HepG2 (cell line): ENCODE measurements at regions not wholly inside any gene's neighbourhood (a gene's known extent, or its start where the extent isn't known, plus 50 kb on each side); places are given as distances from the start of the nearest gene placed in this dataset.

ENCODE experiments used
- CREB1 ChIP-seq, 2 experiments: fragments of 450-650 bp in 1 of 2; IDR thresholded peaks; 2 replicates each; pipeline ENCODE4 v1.6.1; 2016 to 2017; ENCODE audit warnings: control low read depth in 1 of 2, mild to moderate bottlenecking in 1 of 2, missing compliant biosample characterization in 1 of 2, missing genetic modification characterization in 1 of 2
- EED ChIP-seq: sonication (generic); formaldehyde crosslinking; IDR thresholded peaks from 2 replicates; pipeline ENCODE4 v1.5.0; 2020; ENCODE audit warnings: mild to moderate bottlenecking, missing genetic modification reagents
- HNF1A ChIP-seq, 2 experiments: sonication (generic) in 1 of 2; formaldehyde crosslinking in 1 of 2; IDR thresholded peaks; 2 replicates each; pipeline versions ENCODE4 v1.4.0 to v1.6.1; 2016 to 2020; ENCODE audit warnings: borderline replicate concordance in 1 of 2, low read depth in 1 of 2, mild to moderate bottlenecking in 1 of 2, missing genetic modification reagents in 1 of 2
- MYC ChIP-seq: sonication (generic); formaldehyde crosslinking; IDR thresholded peaks from 2 replicates; pipeline ENCODE4 v1.9.0; 2021; ENCODE audit warnings: missing genetic modification reagents, borderline replicate concordance
- NR0B2 ChIP-seq: sonication (generic); formaldehyde crosslinking; IDR thresholded peaks from 2 replicates; pipeline ENCODE4 v1.4.0; 2020; ENCODE audit warnings: mild to moderate bottlenecking, missing genetic modification reagents
- RARG ChIP-seq: sonication (generic); formaldehyde crosslinking; IDR thresholded peaks from 2 replicates; pipeline ENCODE4 v1.4.0; 2020; ENCODE audit warnings: low read depth, mild to moderate bottlenecking, missing genetic modification reagents
- REPIN1 ChIP-seq: sonication (generic); formaldehyde crosslinking; IDR thresholded peaks from 2 replicates; pipeline ENCODE4 v1.8.0; 2022; ENCODE audit warnings: missing genetic modification reagents, low read depth, mild to moderate bottlenecking, borderline replicate concordance
- RXRB ChIP-seq: IDR thresholded peaks from 2 replicates; pipeline ENCODE4 v1.6.1; 2016; ENCODE audit warnings: borderline replicate concordance, missing genetic modification reagents, missing compliant biosample characterization
- SIN3B ChIP-seq: fragments of 150-350 bp; IDR thresholded peaks from 2 replicates; pipeline ENCODE4 v1.6.1; 2014; ENCODE audit warnings: low read length
- ZKSCAN1 ChIP-seq: fragments of 150-350 bp; IDR thresholded peaks from 2 replicates; pipeline ENCODE4 v1.6.1; 2014; ENCODE audit warnings: low read length
- ZKSCAN5 ChIP-seq: sonication (generic); formaldehyde crosslinking; IDR thresholded peaks from 2 replicates; pipeline ENCODE4 v1.5.1; 2020; ENCODE audit warnings: mild to moderate bottlenecking, missing genetic modification reagents
- ZKSCAN8 ChIP-seq: IDR thresholded peaks from 2 replicates; pipeline ENCODE4 v1.6.1; 2016; ENCODE audit warnings: borderline replicate concordance, missing genetic modification reagents, missing compliant biosample characterization
- ZNF20 ChIP-seq: sonication (generic); formaldehyde crosslinking; IDR thresholded peaks from 2 replicates; pipeline ENCODE4 v1.4.0; 2020; ENCODE audit warnings: mild to moderate bottlenecking, moderate library complexity, missing genetic modification reagents
- ZNF230 ChIP-seq: sonication (generic); formaldehyde crosslinking; IDR thresholded peaks from 2 replicates; pipeline ENCODE4 v1.4.0; 2020; ENCODE audit warnings: mild to moderate bottlenecking, missing genetic modification reagents
- ZNF646 ChIP-seq: sonication (generic); formaldehyde crosslinking; IDR thresholded peaks from 2 replicates; pipeline ENCODE4 v1.9.0; 2021; ENCODE audit warnings: mild to moderate bottlenecking, missing genetic modification reagents
- ZNF724P ChIP-seq: sonication (generic); formaldehyde crosslinking; IDR thresholded peaks from 2 replicates; pipeline ENCODE4 v1.8.0; 2022; ENCODE audit warnings: missing genetic modification reagents, borderline replicate concordance
- ZNF761 ChIP-seq: sonication (generic); formaldehyde crosslinking; conservative IDR thresholded peaks from 2 replicates; pipeline ENCODE4 v1.4.0; 2020; ENCODE audit warnings: mild to moderate bottlenecking, missing genetic modification reagents

- TF ChIP-seq HNF1A (IDR thresholded peaks at IDR 0.05; ENCODE audit: low read depth) (peak; percentile 98), HNF1A (CRISPR knock-in tag; IDR thresholded peaks at IDR 0.05; ENCODE audit: borderline replicate concordance) (peak; percentile 100), ZKSCAN5 (CRISPR knock-in tag) (0 out of 2 replicates have a peak, but pooled peaks have one; percentile 6), CREB1 (IDR thresholded peaks at IDR 0.05) (no peak), CREB1 (CRISPR knock-in tag; IDR thresholded peaks at IDR 0.05) (no peak), RARG (no peak), ZNF761 (CRISPR knock-in tag) (peak; percentile 86; the same call in 1 of the 2 replicates), RXRB (peak; percentile 87), SIN3B (no peak), ZNF724P (CRISPR knock-in tag) (0 out of 2 replicates have a peak, but pooled peaks have one; percentile 50), ZNF646 (no peak; the same call in 1 of the 2 replicates), ZKSCAN1 (peak; percentile 47; the same call in 1 of the 2 replicates), ZNF20 (CRISPR knock-in tag) (0 out of 2 replicates have a peak, but pooled peaks have one; percentile 46), EED (CRISPR knock-in tag) (no peak), REPIN1 (CRISPR knock-in tag) (peak; percentile 97), ZKSCAN8 (CRISPR knock-in tag) (peak; percentile 88; the same call in 1 of the 2 replicates), MYC (CRISPR knock-in tag) (peak; percentile 65; the same call in 1 of the 2 replicates), ZNF230 (CRISPR knock-in tag) (0 out of 2 replicates have a peak, but pooled peaks have one; percentile 3), NR0B2 (CRISPR knock-in tag) (peak; percentile 83; the same call in 1 of the 2 replicates)
Measured at GRCh38 chr2:43005245-43005974, 213.0 kb upstream of the HAAO start (continued).
